Coronary artery (tissue), 2 donors: ENCODE measurements at regions not wholly inside any gene's neighbourhood (a gene's known extent, or its start where the extent isn't known, plus 50 kb on each side); places are given as distances from the start of the nearest gene placed in this dataset.

Experiments used
- DNase-seq: peaks from one replicate; pipeline ENCODE4 v3.0.0-alpha.2; 2017; ENCODE audit warnings: low spot score
- H3K27ac ChIP-seq, 2 donors: fragments of 200-600 bp; sonication (generic); one replicate each; pipeline ENCODE4 v1.5.1; 2016 to 2019
- H3K4me3 ChIP-seq: fragments of 200-600 bp; sonication (generic); 2 replicates; pipeline ENCODE4 v1.5.1; 2016; ENCODE audit warnings: mild to moderate bottlenecking, moderate library complexity
- CTCF ChIP-seq: fragments of 200-600 bp; sonication (generic); IDR thresholded peaks from one replicate; pipeline ENCODE4 v1.5.1; 2019; ENCODE audit warnings: antibody characterized with exemption

GRCh38 chr6:158920311-158920905 is 79.6 kb downstream of the RSPH3 start:
- H3K27ac ChIP-seq, result no peak overlapping the region
- TF ChIP-seq CTCF, result no peak
- H3K4me3 ChIP-seq, result no peak overlapping the region
- no peak for DNase-seq

GRCh38 chr6:158919865-158920264 is 80.1 kb downstream of the RSPH3 start:
- DNase-seq, result no peak
- H3K27ac ChIP-seq, result no peak overlapping the region

DNA sequence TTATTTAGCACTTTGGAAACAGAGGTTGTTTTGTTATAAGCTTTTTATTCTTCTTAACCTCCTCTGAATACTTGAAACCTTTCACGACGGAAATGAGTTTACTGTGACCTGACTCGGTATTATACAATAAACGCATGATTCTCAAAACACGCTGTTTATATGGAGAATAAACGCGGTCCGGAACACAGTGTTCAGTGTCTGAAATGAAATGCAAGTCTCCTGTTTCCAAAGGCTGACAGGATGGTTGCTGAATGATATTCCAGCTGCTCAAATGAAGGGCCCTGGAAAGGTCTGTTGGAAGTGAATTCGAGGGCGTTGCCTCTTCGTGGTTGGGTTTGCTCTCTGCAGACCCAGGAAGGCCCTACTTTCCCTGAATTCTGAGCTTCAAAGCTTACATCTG is 83.4 kb downstream of the RSPH3 start:
- Histone ChIP-seq H3K4me3 (no peak overlapping the region), H3K27ac (no peak overlapping the region)
- no peak for TF ChIP-seq CTCF
- no peak for DNase-seq

More at GRCh38 chr6:158919865-158920264, 80.1 kb downstream of the RSPH3 start:
- TF ChIP-seq CTCF, result no peak
- H3K4me3 ChIP-seq, result no peak overlapping the region

GRCh38 chr6:158914923-158915322 is 85.1 kb downstream of the RSPH3 start:
- TF ChIP-seq CTCF, result no peak
- H3K27ac ChIP-seq, result no peak overlapping the region

DNA sequence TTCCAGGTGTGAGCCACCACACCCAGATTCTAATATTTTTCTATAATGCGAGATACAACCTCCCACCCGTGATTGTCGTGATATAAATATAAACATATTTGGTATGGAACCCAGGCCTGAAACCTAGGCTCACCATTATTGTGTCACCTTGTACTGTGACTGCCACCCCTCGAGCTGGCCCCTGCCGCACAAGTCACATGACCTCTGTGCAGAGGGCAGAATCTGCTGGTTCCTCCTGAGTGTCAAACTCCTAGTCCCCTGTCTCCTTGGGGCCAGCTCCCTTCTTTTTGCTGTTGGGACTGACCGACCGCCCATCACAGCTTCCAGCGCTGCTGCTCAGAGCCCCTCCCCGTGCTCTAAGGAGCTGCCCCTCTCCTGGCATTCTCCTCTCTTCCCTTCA is 86.4 kb downstream of the RSPH3 start:
- Histone ChIP-seq H3K27ac (no peak overlapping the region), H3K4me3 (no peak overlapping the region)
- no peak for TF ChIP-seq CTCF
- no peak for DNase-seq

More at GRCh38 chr6:158914923-158915322, 85.1 kb downstream of the RSPH3 start:
- H3K4me3 ChIP-seq, result no peak overlapping the region
- DNase-seq, result no peak

GRCh38 chr6:158912655-158913054 is 87.3 kb downstream of the RSPH3 start:
- Histone ChIP-seq H3K27ac (no peak overlapping the region), H3K4me3 (no peak overlapping the region)
- DNase-seq, result no peak
- TF ChIP-seq CTCF, result no peak

- no peak for DNase-seq
- Histone ChIP-seq H3K27ac (no peak overlapping the region), H3K4me3 (no peak overlapping the region)
- no peak for TF ChIP-seq CTCF
Observed at GRCh38 chr6:158911746-158912480, 88.1 kb downstream of the RSPH3 start.
